ENCODE measurements at regions not wholly inside any gene's neighbourhood (a gene's known extent, or its start where the extent isn't known, plus 50 kb on each side); places are given as distances from the start of the nearest gene placed in this dataset.

DNA sequence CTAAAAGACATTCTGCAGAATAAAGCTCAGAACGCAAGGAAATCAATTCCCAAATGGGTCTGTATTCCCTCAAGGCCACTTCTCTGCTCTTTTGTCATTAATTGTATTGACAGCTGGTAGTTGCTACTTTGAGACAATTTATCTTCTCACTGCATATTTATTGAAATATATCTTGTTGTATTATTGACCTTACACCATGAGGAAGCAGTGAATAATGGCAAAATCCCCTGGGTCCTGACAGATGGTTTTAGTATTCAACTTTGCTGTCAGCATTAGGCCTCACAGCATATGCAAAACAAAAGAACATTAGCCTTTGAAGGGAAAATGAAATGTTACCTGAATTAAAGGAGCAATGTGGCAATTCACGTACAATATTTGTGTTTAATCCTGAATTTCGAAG, 406.1 kb upstream of the TRAM1L1 start:
- H2BK120ac ChIP-seq (ENCODE audit: low read depth, low read length, poor library complexity, severe bottlenecking) = no peak overlapping the region
- no peak overlapping the region for H3K27ac ChIP-seq (ENCODE audit: insufficient read length, low read depth, low read length)
- Mint-ChIP-seq H3K27ac (no peak overlapping the region), H3K36me3 (ENCODE audit: insufficient read depth in 1 of 3, low read depth in 3 of 3) (no peaks in the 10 kb centered on the region), H3K9me3 (no peaks in the 10 kb centered on the region; a peak in 1 of 5 replicates), H3K4me3 (no peak overlapping the region), H3K27me3 (ENCODE audit: low read depth) (no peaks in the 10 kb centered on the region), H3K4me1 (peaks cover 9 to 11% of the 10 kb centered on the region in 2 experiments)
- no peak for DNase-seq
- H3K14ac ChIP-seq (ENCODE audit: insufficient read depth, low read length) = no peak overlapping the region
- no peaks in the 10 kb centered on the region for H4K20me1 ChIP-seq (ENCODE audit: control insufficient read depth, insufficient read depth, insufficient read length)
- H3K23ac ChIP-seq (ENCODE audit: insufficient read length, low read depth, low read length) = no peak overlapping the region
- WGBS (ENCODE audit: extremely low coverage, insufficient read length, low lambda C conversion rate) = no CpG with 5 or more reads among the region's 3 CpGs
- no peak overlapping the region for H3K18ac ChIP-seq (ENCODE audit: insufficient read length, low read depth, low read length)
- no peak overlapping the region for H3K4me2 ChIP-seq (ENCODE audit: insufficient read depth, insufficient read length, low read length)
- no peak overlapping the region for H4K5ac ChIP-seq (ENCODE audit: insufficient read length, low read depth, low read length)
- no peak overlapping the region for H2BK15ac ChIP-seq (ENCODE audit: low read depth, low read length)
- H2AK5ac ChIP-seq (ENCODE audit: insufficient read length, low read length) = no peak overlapping the region
- H3T11ph ChIP-seq (ENCODE audit: low read length) = no peak overlapping the region
- H4K8ac ChIP-seq (replicated peaks; ENCODE audit: insufficient read length, low read depth, low read length) = no peak overlapping the region
- no peak overlapping the region for H2BK5ac ChIP-seq (ENCODE audit: insufficient read length, low read length)
- no peak overlapping the region for H3K56ac ChIP-seq (ENCODE audit: insufficient read length, low read depth, low read length)
- H3K23me2 ChIP-seq (ENCODE audit: insufficient read length, low read depth, low read length, poor library complexity, severe bottlenecking) = no peaks in the 10 kb centered on the region
- H3K9me3 ChIP-seq (ENCODE audit: control insufficient read depth, low read depth, low read length) = no peaks in the 10 kb centered on the region
- TF ChIP-seq, protein P1, sequence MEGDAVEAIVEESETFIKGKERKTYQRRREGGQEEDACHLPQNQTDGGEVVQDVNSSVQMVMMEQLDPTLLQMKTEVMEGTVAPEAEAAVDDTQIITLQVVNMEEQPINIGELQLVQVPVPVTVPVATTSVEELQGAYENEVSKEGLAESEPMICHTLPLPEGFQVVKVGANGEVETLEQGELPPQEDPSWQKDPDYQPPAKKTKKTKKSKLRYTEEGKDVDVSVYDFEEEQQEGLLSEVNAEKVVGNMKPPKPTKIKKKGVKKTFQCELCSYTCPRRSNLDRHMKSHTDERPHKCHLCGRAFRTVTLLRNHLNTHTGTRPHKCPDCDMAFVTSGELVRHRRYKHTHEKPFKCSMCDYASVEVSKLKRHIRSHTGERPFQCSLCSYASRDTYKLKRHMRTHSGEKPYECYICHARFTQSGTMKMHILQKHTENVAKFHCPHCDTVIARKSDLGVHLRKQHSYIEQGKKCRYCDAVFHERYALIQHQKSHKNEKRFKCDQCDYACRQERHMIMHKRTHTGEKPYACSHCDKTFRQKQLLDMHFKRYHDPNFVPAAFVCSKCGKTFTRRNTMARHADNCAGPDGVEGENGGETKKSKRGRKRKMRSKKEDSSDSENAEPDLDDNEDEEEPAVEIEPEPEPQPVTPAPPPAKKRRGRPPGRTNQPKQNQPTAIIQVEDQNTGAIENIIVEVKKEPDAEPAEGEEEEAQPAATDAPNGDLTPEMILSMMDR (conservative IDR thresholded peaks at IDR 0.05) = no peak
- H3K4ac ChIP-seq (ENCODE audit: low read depth, low read length) = no peak overlapping the region
- H3K27me3 ChIP-seq (ENCODE audit: insufficient read depth, low read length) = no peaks in the 10 kb centered on the region
- H4K91ac ChIP-seq (ENCODE audit: insufficient read length, low read depth, low read length) = no peak overlapping the region
- H3K9ac ChIP-seq (ENCODE audit: extremely low read depth, insufficient read length, low read length) = no peak overlapping the region
- no peak overlapping the region for H2BK20ac ChIP-seq (ENCODE audit: low read depth, low read length, poor library complexity, severe bottlenecking)
- no peaks in the 10 kb centered on the region for H3K79me2 ChIP-seq (ENCODE audit: insufficient read depth, low read length)
- no peak overlapping the region for H2AFZ ChIP-seq (ENCODE audit: low read length)
- H3K4me1 ChIP-seq (ENCODE audit: insufficient read depth, low read length) = no peaks in the 10 kb centered on the region
- no peak overlapping the region for H2BK12ac ChIP-seq (ENCODE audit: insufficient read length, low read depth, low read length)
- no peaks in the 10 kb centered on the region for H3K79me1 ChIP-seq (ENCODE audit: insufficient read depth, low read depth, low read length, poor library complexity, severe bottlenecking)

Data from H9 (cell line).